Activated naive CD4-positive, alpha-beta T cell treated with anti-CD3 and anti-CD28 coated beads, Interleukin-2, amount 50 U/mL, for 72 hours (primary cell): ENCODE measurements at regions not wholly inside any gene's neighbourhood (a gene's known extent, or its start where the extent isn't known, plus 50 kb on each side); places are given as distances from the start of the nearest gene placed in this dataset.

ENCODE experiments used
- ATAC-seq, 2 donors: fragments of 150-1000 bp; cut with Tn5 transposase; 2 replicates each; pipeline ENCODE4 v1.10.0; 2021; ENCODE audit warnings: mild to moderate bottlenecking in 2 of 2, moderate library complexity in 2 of 2
- DNase-seq, 2 donors: peaks; one replicate each; pipeline ENCODE4 v3.0.0; 2021 to 2022; ENCODE audit warnings: low spot score in 2 of 2
- H3K27ac Mint-ChIP-seq, 2 donors: one replicate each; pipeline ENCODE4 v1.8.0; 2022; ENCODE audit warnings: mild to moderate bottlenecking in 2 of 2, mixed read lengths in 2 of 2
- H3K36me3 Mint-ChIP-seq, 2 donors: one replicate each; pipeline ENCODE4 v1.8.0; 2022; ENCODE audit warnings: mixed read lengths in 2 of 2
- H3K9me3 Mint-ChIP-seq, 2 donors: one replicate each; pipeline ENCODE4 v1.8.0; 2022; ENCODE audit warnings: mixed read lengths in 2 of 2

DNA sequence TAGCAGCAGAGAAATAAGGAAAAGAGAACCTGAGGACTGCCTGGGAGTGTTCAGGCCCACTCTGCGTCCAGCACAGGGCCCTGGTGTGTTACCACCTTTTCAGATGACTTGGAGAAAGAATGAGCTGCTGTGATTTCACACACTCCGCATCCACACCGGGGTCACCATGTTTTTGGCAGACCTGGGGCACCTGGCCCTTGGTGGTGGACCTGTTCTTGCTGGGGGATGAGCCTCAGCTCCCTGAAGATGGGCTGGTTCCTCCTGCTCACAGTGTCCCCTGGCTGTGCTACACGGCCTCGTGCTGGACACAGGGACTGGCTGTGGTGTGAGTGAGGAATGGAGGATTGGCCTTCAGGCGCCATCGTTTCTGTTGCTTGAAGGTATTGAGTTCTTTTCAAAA is 1381.4 kb downstream of the TBC1D22A start:
- Mint-ChIP-seq H3K27ac (no peak overlapping the region), H3K9me3 (no peaks in the 10 kb centered on the region), H3K36me3 (no peaks in the 10 kb centered on the region)
- DNase-seq (no peak), ATAC-seq (no peak)

DNA sequence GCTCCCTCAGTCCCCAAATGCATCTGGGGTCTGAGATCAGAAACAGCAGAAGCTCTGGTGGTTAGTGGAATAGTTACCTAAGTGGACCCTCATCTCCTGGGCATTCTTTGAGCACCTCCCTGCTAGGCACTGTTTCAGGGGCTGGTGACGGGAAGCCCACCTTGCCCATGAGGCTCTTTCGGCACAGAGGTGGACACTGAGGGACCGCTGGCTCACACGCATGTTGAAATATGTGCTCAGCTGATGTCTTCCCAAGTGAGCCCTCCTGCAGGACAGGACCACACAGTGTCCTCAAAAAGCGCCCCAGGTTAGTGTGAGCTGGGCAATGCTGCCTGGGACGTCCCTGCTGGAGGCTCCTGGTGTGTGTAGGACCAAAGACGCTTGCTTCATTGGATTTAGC is 1379.9 kb downstream of the TBC1D22A start:
- no peak overlapping the region for H3K27ac Mint-ChIP-seq
- ATAC-seq (no peak), DNase-seq (no peak)
- no peaks in the 10 kb centered on the region for H3K36me3 Mint-ChIP-seq
- no peaks in the 10 kb centered on the region for H3K9me3 Mint-ChIP-seq

- H3K36me3 Mint-ChIP-seq: no peaks in the 10 kb centered on the region
- H3K9me3 Mint-ChIP-seq: no peaks in the 10 kb centered on the region
- ATAC-seq (no peak), DNase-seq (no peak)
- H3K27ac Mint-ChIP-seq: no peak overlapping the region
Measured at GRCh38 chr22:48141301-48141700, 1378.9 kb downstream of the TBC1D22A start.

- no peak overlapping the region for H3K27ac Mint-ChIP-seq
- H3K9me3 Mint-ChIP-seq: no peaks in the 10 kb centered on the region
- H3K36me3 Mint-ChIP-seq: no peaks in the 10 kb centered on the region
- no peak for DNase-seq
- ATAC-seq: no peak
Measured at GRCh38 chr22:48140261-48140813, 1377.9 kb downstream of the TBC1D22A start.

DNA sequence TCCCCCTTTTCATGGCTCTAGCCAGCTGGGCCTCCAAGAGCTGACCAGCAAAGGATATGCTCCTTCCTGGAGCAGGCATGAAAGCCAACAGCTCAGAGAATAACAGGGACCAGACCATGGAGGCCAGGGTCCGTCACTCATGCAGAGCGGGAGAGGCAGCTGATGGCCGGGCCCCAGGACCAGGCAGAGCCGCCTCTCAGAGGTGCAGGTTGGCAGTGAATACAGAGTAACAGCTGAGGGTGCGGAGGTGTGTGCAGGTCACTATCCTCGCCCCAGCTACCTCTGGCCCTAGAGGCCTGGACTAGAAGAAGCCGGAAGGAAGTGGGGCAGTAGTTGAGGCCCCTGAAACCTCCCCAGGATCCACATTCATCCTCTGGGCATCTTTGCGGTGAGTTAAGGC is 1377.3 kb downstream of the TBC1D22A start:
- no peaks in the 10 kb centered on the region for H3K9me3 Mint-ChIP-seq
- H3K36me3 Mint-ChIP-seq: no peaks in the 10 kb centered on the region
- no peak for DNase-seq
- no peak for ATAC-seq
- peak overlapping the region in 1 of 2 donors; percentile 22 for H3K27ac Mint-ChIP-seq

- Mint-ChIP-seq H3K36me3 (no peaks in the 10 kb centered on the region), H3K9me3 (no peaks in the 10 kb centered on the region), H3K27ac (no peak overlapping the region)
- DNase-seq (no peak), ATAC-seq (no peak)
Measured at GRCh38 chr22:48138855-48139254, 1376.4 kb downstream of the TBC1D22A start.

DNA sequence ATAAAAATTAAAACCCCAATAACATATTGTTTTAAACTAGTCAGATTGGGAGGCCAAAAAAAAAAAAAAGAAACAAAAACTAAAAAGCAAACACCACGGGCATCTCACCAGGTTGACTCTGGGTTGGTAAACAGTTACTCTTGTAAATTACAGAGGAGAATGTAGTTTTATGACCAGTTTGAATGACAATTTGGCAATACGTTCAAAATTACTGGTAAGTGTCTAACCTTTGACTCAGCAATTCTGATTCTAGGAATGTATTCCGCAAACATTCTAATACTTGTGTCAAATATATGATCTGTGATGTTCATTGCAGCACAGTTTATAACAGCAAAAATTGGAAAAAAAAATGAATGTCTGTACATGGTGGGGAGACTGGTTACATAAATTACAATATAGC is 1376.0 kb downstream of the TBC1D22A start:
- Mint-ChIP-seq H3K36me3 (no peaks in the 10 kb centered on the region), H3K27ac (no peak overlapping the region), H3K9me3 (no peaks in the 10 kb centered on the region)
- no peak for ATAC-seq
- DNase-seq: no peak

GRCh38 chr22:48137640-48138039 is 1375.2 kb downstream of the TBC1D22A start:
- Mint-ChIP-seq H3K36me3 (no peaks in the 10 kb centered on the region), H3K27ac (no peak overlapping the region), H3K9me3 (no peaks in the 10 kb centered on the region)
- DNase-seq: no peak
- ATAC-seq: no peak

DNA sequence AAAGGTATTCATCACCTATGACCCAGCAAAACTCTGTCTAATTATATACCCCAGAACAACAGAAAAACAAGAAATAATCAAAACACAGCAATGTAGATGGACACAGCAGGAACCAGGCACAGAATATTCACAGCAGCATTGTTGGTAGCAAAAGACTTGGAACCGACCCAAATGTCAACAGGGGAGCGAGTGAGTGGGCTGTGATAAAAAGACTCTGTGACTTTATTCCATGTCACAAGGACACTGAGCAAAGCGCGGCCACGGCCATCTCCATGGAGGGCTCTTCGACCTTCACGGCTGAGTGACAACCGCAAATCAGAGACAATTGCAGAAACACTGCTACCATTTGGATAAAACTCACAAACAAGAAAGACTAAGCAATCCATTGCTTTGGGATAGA is 1373.1 kb downstream of the TBC1D22A start:
- Mint-ChIP-seq H3K9me3 (no peaks in the 10 kb centered on the region), H3K36me3 (peaks cover 0 to 4% of the 10 kb centered on the region in 2 donors), H3K27ac (peak overlapping the region in 1 of 2 donors; percentile 7)
- no peak for ATAC-seq
- DNase-seq: no peak

- Mint-ChIP-seq H3K9me3 (no peaks in the 10 kb centered on the region), H3K36me3 (no peaks in the 10 kb centered on the region), H3K27ac (no peak overlapping the region)
- ATAC-seq: no peak
- DNase-seq: no peak
Measured at GRCh38 chr22:48125416-48125815, 1363.0 kb downstream of the TBC1D22A start.

- H3K9me3 Mint-ChIP-seq: peaks cover 0 to 5% of the 10 kb centered on the region in 2 donors
- no peak overlapping the region for H3K27ac Mint-ChIP-seq
- no peaks in the 10 kb centered on the region for H3K36me3 Mint-ChIP-seq
- ATAC-seq: no peak
- DNase-seq: no peak
Measured at GRCh38 chr22:48121984-48122383, 1359.5 kb downstream of the TBC1D22A start.

DNA sequence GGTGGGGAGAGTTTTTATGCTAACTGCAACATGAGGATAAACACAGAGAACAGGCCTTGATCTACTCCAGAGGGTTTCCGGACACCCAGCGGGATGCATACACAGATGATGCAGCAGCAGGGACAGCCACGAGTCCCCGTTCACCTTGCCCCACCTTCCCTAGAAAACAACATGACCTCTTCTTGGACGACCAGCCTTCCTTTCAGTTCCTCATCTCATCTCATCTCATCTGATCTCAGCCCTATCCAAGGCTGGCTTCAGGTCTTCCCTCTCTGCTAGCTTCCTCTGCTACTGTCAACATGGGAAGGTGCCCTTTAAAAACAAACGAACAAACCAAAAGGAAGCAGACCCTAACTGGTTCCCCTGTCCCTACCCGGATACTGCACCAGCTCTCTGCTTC is 1356.2 kb downstream of the TBC1D22A start:
- ATAC-seq: no peak
- no peaks in the 10 kb centered on the region for H3K36me3 Mint-ChIP-seq
- DNase-seq: no peak
- H3K27ac Mint-ChIP-seq: no peak overlapping the region
- peaks cover 4 to 17% of the 10 kb centered on the region in 2 donors for H3K9me3 Mint-ChIP-seq

DNA sequence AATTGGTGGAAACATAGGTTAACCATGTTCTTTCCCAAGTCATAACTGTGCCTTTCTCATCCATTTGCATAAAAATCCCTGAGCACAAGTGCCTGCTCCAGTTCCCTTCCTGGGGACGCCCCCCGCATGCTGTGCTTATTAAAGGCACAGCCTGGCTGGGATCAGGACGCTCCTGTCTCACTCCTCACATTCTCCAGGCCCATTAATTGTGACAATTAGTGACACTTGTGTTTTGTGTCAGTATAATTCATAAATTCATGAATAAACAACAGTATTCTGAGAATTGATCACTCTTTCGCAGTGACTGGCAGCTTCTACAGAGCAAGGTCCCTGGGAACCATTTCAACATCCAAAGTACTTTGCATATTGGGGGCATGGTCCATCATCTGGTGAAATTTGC is 1354.4 kb downstream of the TBC1D22A start:
- Mint-ChIP-seq H3K36me3 (no peaks in the 10 kb centered on the region), H3K9me3 (peaks cover 7 to 17% of the 10 kb centered on the region in 2 donors), H3K27ac (no peak overlapping the region)
- ATAC-seq (no peak), DNase-seq (no peak)

DNA sequence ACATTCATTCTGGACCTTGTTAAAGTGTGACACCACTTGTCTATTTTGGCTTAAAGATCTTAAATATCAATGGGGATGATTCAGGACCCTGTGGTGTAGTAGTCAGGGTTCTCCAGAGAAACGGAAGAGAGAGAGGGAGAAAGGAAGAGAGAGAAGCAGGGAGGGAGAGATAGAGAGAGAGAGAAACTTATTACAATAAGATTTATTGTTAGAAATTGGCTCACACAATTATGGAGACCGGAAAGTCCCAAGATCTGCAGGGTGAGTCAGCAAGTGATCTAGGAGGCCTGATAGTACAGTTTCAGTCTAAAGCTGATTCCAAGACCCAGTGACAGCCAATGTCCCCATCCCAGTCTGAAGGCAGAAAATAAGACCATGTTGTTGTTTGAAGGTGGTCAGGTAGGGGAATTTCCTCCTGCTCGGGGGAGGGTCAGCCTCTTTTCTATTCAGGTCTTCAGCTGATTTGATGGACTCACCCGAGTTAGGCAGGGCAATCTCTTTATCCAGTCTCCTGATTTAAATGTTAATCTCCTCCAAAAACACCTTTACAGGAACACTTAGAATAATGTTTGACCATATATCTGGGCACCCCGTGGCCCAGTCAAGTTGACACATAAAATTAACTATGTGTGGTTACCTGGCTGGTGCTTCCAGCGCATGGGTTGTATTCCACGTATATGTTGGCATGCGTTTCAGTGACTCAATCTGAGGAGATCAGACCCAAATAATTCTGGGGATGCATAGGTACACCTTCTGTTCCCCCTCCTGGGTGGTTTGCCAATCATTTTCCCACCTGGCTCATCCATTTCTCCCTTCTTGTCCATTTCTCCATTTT is 1350.5 kb downstream of the TBC1D22A start:
- no peak overlapping the region for H3K27ac Mint-ChIP-seq
- DNase-seq (no peak), ATAC-seq (peak in 1 of 2 donors; percentile 60)
- peaks cover 7 to 17% of the 10 kb centered on the region in 2 donors for H3K9me3 Mint-ChIP-seq
- peaks cover 8 to 9% of the 10 kb centered on the region in 2 donors for H3K36me3 Mint-ChIP-seq

GRCh38 chr22:48106715-48107259 is 1344.3 kb downstream of the TBC1D22A start:
- H3K9me3 Mint-ChIP-seq: peaks cover 0 to 4% of the 10 kb centered on the region in 2 donors
- DNase-seq: no peak
- H3K36me3 Mint-ChIP-seq: peaks cover 8 to 9% of the 10 kb centered on the region in 2 donors

DNA sequence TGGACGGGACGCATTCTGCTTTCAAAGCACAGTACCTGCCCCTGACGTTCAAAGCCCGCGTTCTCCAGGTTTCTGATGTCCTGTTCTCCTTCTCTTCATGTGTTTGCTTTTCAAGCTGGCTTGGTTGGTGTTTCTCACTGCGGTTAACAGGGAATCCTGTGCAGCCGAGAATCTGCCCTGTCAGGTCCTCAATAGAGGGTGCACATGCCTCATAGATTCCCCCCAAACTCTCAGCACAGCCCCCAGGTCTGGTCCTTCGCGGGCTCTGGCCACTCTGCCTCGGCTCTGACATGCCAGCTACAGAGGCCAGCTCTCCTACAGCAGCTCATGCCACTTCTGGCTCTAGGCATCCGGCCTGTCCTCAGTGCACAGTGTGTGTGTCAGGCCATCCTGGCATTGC is 1343.8 kb downstream of the TBC1D22A start:
- DNase-seq: no peak
- H3K9me3 Mint-ChIP-seq: peaks cover 0 to 4% of the 10 kb centered on the region in 2 donors
- no peak overlapping the region for H3K27ac Mint-ChIP-seq
- ATAC-seq: no peak
- H3K36me3 Mint-ChIP-seq: peaks cover 8 to 9% of the 10 kb centered on the region in 2 donors

More at GRCh38 chr22:48106715-48107259, 1344.3 kb downstream of the TBC1D22A start:
- no peak overlapping the region for H3K27ac Mint-ChIP-seq
- no peak for ATAC-seq

DNA sequence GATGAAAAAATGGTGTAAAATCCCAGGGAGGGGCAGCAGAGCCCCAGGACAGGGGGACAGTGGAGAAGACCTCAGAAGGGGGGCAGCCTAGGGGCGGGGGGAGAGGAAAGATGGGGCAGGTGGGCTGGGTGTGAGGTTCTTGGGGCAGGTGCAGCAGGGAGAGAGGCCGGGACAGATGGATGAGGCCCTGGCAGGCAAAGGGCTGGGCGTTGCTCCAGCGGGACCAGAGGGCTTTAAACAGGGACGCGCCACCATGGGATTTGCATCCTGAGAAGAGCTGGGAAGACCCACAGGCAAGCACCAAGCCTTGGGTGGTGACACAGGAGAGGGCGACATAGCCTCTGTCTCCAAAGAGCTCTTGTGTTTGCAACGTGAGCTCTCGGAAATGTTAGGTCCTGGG is 1342.8 kb downstream of the TBC1D22A start:
- DNase-seq: no peak
- Mint-ChIP-seq H3K27ac (no peak overlapping the region), H3K36me3 (peaks cover 8 to 9% of the 10 kb centered on the region in 2 donors), H3K9me3 (peaks cover 0 to 4% of the 10 kb centered on the region in 2 donors)
- ATAC-seq: no peak

DNA sequence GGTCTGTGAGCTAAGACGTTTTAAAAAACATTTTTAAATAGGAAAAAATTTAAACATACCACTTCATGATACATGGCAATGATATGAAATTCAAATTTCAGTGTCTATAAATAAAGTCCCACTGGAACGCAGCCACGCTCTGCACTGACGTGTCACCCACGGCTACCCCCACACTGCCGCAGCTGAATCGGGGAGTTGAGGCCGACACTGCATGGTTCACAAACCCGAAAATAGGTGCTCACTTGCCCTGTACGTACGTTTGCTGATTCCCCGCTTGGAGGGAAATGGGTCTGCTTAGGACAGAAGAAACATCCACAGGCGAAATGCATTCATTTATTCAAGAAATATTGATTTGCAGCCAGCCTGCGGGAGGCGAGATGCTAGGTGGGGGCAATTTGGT is 1342.3 kb downstream of the TBC1D22A start:
- H3K9me3 Mint-ChIP-seq: peaks cover 0 to 4% of the 10 kb centered on the region in 2 donors
- H3K36me3 Mint-ChIP-seq: peaks cover 8 to 9% of the 10 kb centered on the region in 2 donors
- H3K27ac Mint-ChIP-seq: no peak overlapping the region
- no peak for ATAC-seq
- DNase-seq: no peak
